ENCODE measurements at regions not wholly inside any gene's neighbourhood (a gene's known extent, or its start where the extent isn't known, plus 50 kb on each side); places are given as distances from the start of the nearest gene placed in this dataset.

- TF ChIP-seq, protein P1, sequence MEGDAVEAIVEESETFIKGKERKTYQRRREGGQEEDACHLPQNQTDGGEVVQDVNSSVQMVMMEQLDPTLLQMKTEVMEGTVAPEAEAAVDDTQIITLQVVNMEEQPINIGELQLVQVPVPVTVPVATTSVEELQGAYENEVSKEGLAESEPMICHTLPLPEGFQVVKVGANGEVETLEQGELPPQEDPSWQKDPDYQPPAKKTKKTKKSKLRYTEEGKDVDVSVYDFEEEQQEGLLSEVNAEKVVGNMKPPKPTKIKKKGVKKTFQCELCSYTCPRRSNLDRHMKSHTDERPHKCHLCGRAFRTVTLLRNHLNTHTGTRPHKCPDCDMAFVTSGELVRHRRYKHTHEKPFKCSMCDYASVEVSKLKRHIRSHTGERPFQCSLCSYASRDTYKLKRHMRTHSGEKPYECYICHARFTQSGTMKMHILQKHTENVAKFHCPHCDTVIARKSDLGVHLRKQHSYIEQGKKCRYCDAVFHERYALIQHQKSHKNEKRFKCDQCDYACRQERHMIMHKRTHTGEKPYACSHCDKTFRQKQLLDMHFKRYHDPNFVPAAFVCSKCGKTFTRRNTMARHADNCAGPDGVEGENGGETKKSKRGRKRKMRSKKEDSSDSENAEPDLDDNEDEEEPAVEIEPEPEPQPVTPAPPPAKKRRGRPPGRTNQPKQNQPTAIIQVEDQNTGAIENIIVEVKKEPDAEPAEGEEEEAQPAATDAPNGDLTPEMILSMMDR (IDR thresholded peaks at IDR 0.05): no peak
- no peak for TF ChIP-seq EZH2 (IDR thresholded peaks at IDR 0.05)
These were observed 110.3 kb upstream of the TCF21 start for GRCh38 chr6:133778414-133779130.

All from neural progenitor cell (in vitro differentiated cells).